ENCODE measurements at regions not wholly inside any gene's neighbourhood (a gene's known extent, or its start where the extent isn't known, plus 50 kb on each side); places are given as distances from the start of the nearest gene placed in this dataset.

GRCh38 chr3:31075471-31075870, 181.0 kb upstream of the GADL1 start:
- Histone ChIP-seq H3K4me3 (ENCODE audit: low read length) (no peak overlapping the region), H3K27me3 (ENCODE audit: control insufficient read depth, insufficient read depth, low read length) (no peaks in the 10 kb centered on the region), H3K36me3 (ENCODE audit: control insufficient read depth, insufficient read depth, low read length) (no peaks in the 10 kb centered on the region), H3K9me3 (replicated peaks; ENCODE audit: control insufficient read depth, low read depth, low read length) (peaks cover 3% of the 10 kb centered on the region), H3K27ac (ENCODE audit: low read length) (no peak overlapping the region), H3K4me1 (ENCODE audit: control insufficient read depth, insufficient read depth, low read length) (no peaks in the 10 kb centered on the region)
- DNase-seq: no peak
- 85% methylated on average over 2 of the region's 2 CpGs for WGBS (ENCODE audit: insufficient coverage)

GRCh38 chr3:31075876-31076275, 181.4 kb upstream of the GADL1 start:
- 39% methylated on average over 3 of the region's 6 CpGs for WGBS (ENCODE audit: insufficient coverage)

GRCh38 chr3:31077021-31077601, 182.7 kb upstream of the GADL1 start:
- Histone ChIP-seq H3K9me3 (replicated peaks; ENCODE audit: control insufficient read depth, low read depth, low read length) (peaks cover 2% of the 10 kb centered on the region), H3K4me1 (ENCODE audit: control insufficient read depth, insufficient read depth, low read length) (peaks cover 2% of the 10 kb centered on the region), H3K27ac (ENCODE audit: low read length) (no peak overlapping the region), H3K27me3 (ENCODE audit: control insufficient read depth, insufficient read depth, low read length) (no peaks in the 10 kb centered on the region), H3K4me3 (ENCODE audit: low read length) (no peak overlapping the region), H3K36me3 (ENCODE audit: control insufficient read depth, insufficient read depth, low read length) (no peaks in the 10 kb centered on the region)
- WGBS (ENCODE audit: insufficient coverage): 65% methylated on average over 2 of the region's 3 CpGs
- no peak for DNase-seq

More at GRCh38 chr3:31075876-31076275, 181.4 kb upstream of the GADL1 start:
- Histone ChIP-seq H3K36me3 (ENCODE audit: control insufficient read depth, insufficient read depth, low read length) (no peaks in the 10 kb centered on the region), H3K9me3 (replicated peaks; ENCODE audit: control insufficient read depth, low read depth, low read length) (peaks cover 3% of the 10 kb centered on the region), H3K27ac (ENCODE audit: low read length) (no peak overlapping the region), H3K4me3 (ENCODE audit: low read length) (no peak overlapping the region), H3K27me3 (ENCODE audit: control insufficient read depth, insufficient read depth, low read length) (no peaks in the 10 kb centered on the region), H3K4me1 (ENCODE audit: control insufficient read depth, insufficient read depth, low read length) (peaks cover 2% of the 10 kb centered on the region)
- DNase-seq: no peak

- Histone ChIP-seq H3K4me1 (ENCODE audit: control insufficient read depth, insufficient read depth, low read length) (peaks cover 2% of the 10 kb centered on the region), H3K27ac (ENCODE audit: low read length) (no peak overlapping the region), H3K36me3 (ENCODE audit: control insufficient read depth, insufficient read depth, low read length) (no peaks in the 10 kb centered on the region), H3K27me3 (ENCODE audit: control insufficient read depth, insufficient read depth, low read length) (no peaks in the 10 kb centered on the region), H3K9me3 (replicated peaks; ENCODE audit: control insufficient read depth, low read depth, low read length) (no peaks in the 10 kb centered on the region), H3K4me3 (ENCODE audit: low read length) (no peak overlapping the region)
- WGBS (ENCODE audit: insufficient coverage): no CpG with 5 or more reads among the region's 1 CpG
- no peak for DNase-seq
These were observed 183.4 kb upstream of the GADL1 start for GRCh38 chr3:31077826-31078225.

GRCh38 chr3:31079689-31080088, 185.2 kb upstream of the GADL1 start:
- Histone ChIP-seq H3K4me1 (ENCODE audit: control insufficient read depth, insufficient read depth, low read length) (peaks cover 2% of the 10 kb centered on the region), H3K27ac (ENCODE audit: low read length) (no peak overlapping the region), H3K27me3 (ENCODE audit: control insufficient read depth, insufficient read depth, low read length) (no peaks in the 10 kb centered on the region), H3K36me3 (ENCODE audit: control insufficient read depth, insufficient read depth, low read length) (no peaks in the 10 kb centered on the region), H3K9me3 (replicated peaks; ENCODE audit: control insufficient read depth, low read depth, low read length) (no peaks in the 10 kb centered on the region), H3K4me3 (ENCODE audit: low read length) (no peak overlapping the region)
- no peak for DNase-seq
- WGBS (ENCODE audit: insufficient coverage): no CpG with 5 or more reads among the region's 4 CpGs

- peak; percentile 84 for DNase-seq
- H3K36me3 ChIP-seq (ENCODE audit: control insufficient read depth, insufficient read depth, low read length): no peaks in the 10 kb centered on the region
- no peak overlapping the region for H3K4me3 ChIP-seq (ENCODE audit: low read length)
- no peaks in the 10 kb centered on the region for H3K27me3 ChIP-seq (ENCODE audit: control insufficient read depth, insufficient read depth, low read length)
- H3K4me1 ChIP-seq (ENCODE audit: control insufficient read depth, insufficient read depth, low read length): peaks cover 2% of the 10 kb centered on the region
- H3K9me3 ChIP-seq (replicated peaks; ENCODE audit: control insufficient read depth, low read depth, low read length): no peaks in the 10 kb centered on the region
- peak overlapping the region; percentile 32 for H3K27ac ChIP-seq (ENCODE audit: low read length)
- 40% methylated on average over 1 of the region's 2 CpGs for WGBS (ENCODE audit: insufficient coverage)
These were observed 186.7 kb upstream of the GADL1 start for GRCh38 chr3:31081018-31081662.

GRCh38 chr3:31086148-31086547, 191.7 kb upstream of the GADL1 start:
- Histone ChIP-seq H3K27ac (ENCODE audit: low read length) (no peak overlapping the region), H3K4me3 (ENCODE audit: low read length) (no peak overlapping the region), H3K4me1 (ENCODE audit: control insufficient read depth, insufficient read depth, low read length) (no peaks in the 10 kb centered on the region), H3K27me3 (ENCODE audit: control insufficient read depth, insufficient read depth, low read length) (no peaks in the 10 kb centered on the region), H3K36me3 (ENCODE audit: control insufficient read depth, insufficient read depth, low read length) (no peaks in the 10 kb centered on the region), H3K9me3 (replicated peaks; ENCODE audit: control insufficient read depth, low read depth, low read length) (no peaks in the 10 kb centered on the region)
- peak; percentile 42 for DNase-seq

- Histone ChIP-seq H3K9me3 (replicated peaks; ENCODE audit: control insufficient read depth, low read depth, low read length) (no peaks in the 10 kb centered on the region), H3K27me3 (ENCODE audit: control insufficient read depth, insufficient read depth, low read length) (no peaks in the 10 kb centered on the region), H3K4me1 (ENCODE audit: control insufficient read depth, insufficient read depth, low read length) (no peaks in the 10 kb centered on the region), H3K27ac (ENCODE audit: low read length) (no peak overlapping the region), H3K4me3 (ENCODE audit: low read length) (no peak overlapping the region), H3K36me3 (ENCODE audit: control insufficient read depth, insufficient read depth, low read length) (no peaks in the 10 kb centered on the region)
- no peak for DNase-seq
These were observed 192.2 kb upstream of the GADL1 start for GRCh38 chr3:31086698-31087097.

GRCh38 chr3:31091748-31092147, 197.3 kb upstream of the GADL1 start:
- H3K4me1 ChIP-seq (ENCODE audit: control insufficient read depth, insufficient read depth, low read length): peaks cover 4% of the 10 kb centered on the region
- H3K27me3 ChIP-seq (ENCODE audit: control insufficient read depth, insufficient read depth, low read length): no peaks in the 10 kb centered on the region
- DNase-seq: no peak
- no peaks in the 10 kb centered on the region for H3K9me3 ChIP-seq (replicated peaks; ENCODE audit: control insufficient read depth, low read depth, low read length)
- no peak overlapping the region for H3K27ac ChIP-seq (ENCODE audit: low read length)
- 100% methylated on average over 1 of the region's 2 CpGs for WGBS (ENCODE audit: insufficient coverage)
- no peaks in the 10 kb centered on the region for H3K36me3 ChIP-seq (ENCODE audit: control insufficient read depth, insufficient read depth, low read length)
- H3K4me3 ChIP-seq (ENCODE audit: low read length): no peak overlapping the region

- WGBS (ENCODE audit: insufficient coverage): no CpG with 5 or more reads among the region's 6 CpGs
- no peaks in the 10 kb centered on the region for H3K27me3 ChIP-seq (ENCODE audit: control insufficient read depth, insufficient read depth, low read length)
- H3K4me1 ChIP-seq (ENCODE audit: control insufficient read depth, insufficient read depth, low read length): peaks cover 4% of the 10 kb centered on the region
- peak overlapping the region; percentile 21 for H3K27ac ChIP-seq (ENCODE audit: low read length)
- H3K9me3 ChIP-seq (replicated peaks; ENCODE audit: control insufficient read depth, low read depth, low read length): no peaks in the 10 kb centered on the region
- no peaks in the 10 kb centered on the region for H3K36me3 ChIP-seq (ENCODE audit: control insufficient read depth, insufficient read depth, low read length)
- DNase-seq: peak; percentile 86
- no peak overlapping the region for H3K4me3 ChIP-seq (ENCODE audit: low read length)
These were observed 198.5 kb upstream of the GADL1 start for GRCh38 chr3:31092748-31093589.

Measured in muscle of leg (tissue), 3 donors.